DOHH2 (cell line): ENCODE measurements at regions not wholly inside any gene's neighbourhood (a gene's known extent, or its start where the extent isn't known, plus 50 kb on each side); places are given as distances from the start of the nearest gene placed in this dataset.

Experiments
- H3F3A ChIP-seq: fragments of 200-600 bp; sonication (generic), shearing (Covaris generic); 2 replicates; pipeline ENCODE4 v1.6.0; 2016; ENCODE audit warnings: antibody characterized with exemption, mild to moderate bottlenecking; ENCODE audit not compliant: control insufficient read depth, insufficient read depth
- H3K27ac ChIP-seq: fragments of 200-600 bp; sonication (generic); 2 replicates; pipeline ENCODE4 v1.5.1; 2014; ENCODE audit warnings: low read depth, mild to moderate bottlenecking, low read length, moderate library complexity
- H3K27me3 ChIP-seq: fragments of 200-600 bp; sonication (generic); 2 replicates; pipeline ENCODE4 v1.6.1; 2014; ENCODE audit warnings: mild to moderate bottlenecking, low read length, mixed read lengths; ENCODE audit not compliant: control insufficient read depth
- H3K36me3 ChIP-seq: fragments of 200-600 bp; sonication (generic); 2 replicates; pipeline ENCODE4 v1.6.1; 2014; ENCODE audit warnings: mild to moderate bottlenecking, low read length, moderate library complexity, mixed read lengths; ENCODE audit not compliant: control insufficient read depth
- H3K4me1 ChIP-seq: fragments of 200-600 bp; sonication (generic); 2 replicates; pipeline ENCODE4 v1.6.1; 2014; ENCODE audit warnings: mild to moderate bottlenecking, low read length, mixed read lengths; ENCODE audit not compliant: control insufficient read depth
- H3K4me2 ChIP-seq: fragments of 200-600 bp; sonication (generic); 2 replicates; pipeline ENCODE4 v1.6.0; 2014; ENCODE audit warnings: mild to moderate bottlenecking, low read length, moderate library complexity
- H3K4me3 ChIP-seq: fragments of 200-600 bp; sonication (generic); 2 replicates; pipeline ENCODE4 v1.5.1; 2014; ENCODE audit warnings: mild to moderate bottlenecking, low read length, mixed read lengths
- H3K79me2 ChIP-seq: fragments of 200-600 bp; sonication (generic); 2 replicates; pipeline ENCODE4 v1.6.1; 2014; ENCODE audit warnings: mild to moderate bottlenecking, low read length, mixed read lengths; ENCODE audit not compliant: control insufficient read depth
- H3K9me2 ChIP-seq: fragments of 200-600 bp; sonication (generic); replicated peaks from 2 replicates; pipeline ENCODE4 v1.6.1; 2014; ENCODE audit warnings: mild to moderate bottlenecking, low read length, mixed read lengths; ENCODE audit not compliant: control insufficient read depth
- H3K9me3 ChIP-seq: fragments of 200-600 bp; sonication (generic); 2 replicates; pipeline ENCODE4 v1.6.1; 2014; ENCODE audit warnings: antibody characterized with exemption, low read length, mixed read lengths; ENCODE audit not compliant: control insufficient read depth, insufficient read depth
- H4K20me1 ChIP-seq: fragments of 200-600 bp; sonication (generic); 2 replicates; pipeline ENCODE4 v1.6.0; 2014; ENCODE audit warnings: low read depth, mild to moderate bottlenecking, antibody characterized with exemption, low read length, moderate library complexity; ENCODE audit not compliant: control insufficient read depth, insufficient read depth
- EZH2phosphoT487 ChIP-seq: fragments of 200-600 bp; sonication (generic); IDR thresholded peaks from 2 replicates; pipeline ENCODE4 v1.6.1; 2017; ENCODE audit warnings: borderline replicate concordance, mild to moderate bottlenecking, antibody characterized with exemption, low read length, moderate library complexity, mixed read lengths
- TF ChIP-seq, protein P1 (sequence below): fragments of 200-600 bp; sonication (generic); IDR thresholded peaks from one replicate; pipeline ENCODE4 v1.5.1; 2014; ENCODE audit warnings: antibody characterized with exemption, mild to moderate bottlenecking, low read depth, low read length; ENCODE audit not compliant: poor library complexity, severe bottlenecking

DNA sequence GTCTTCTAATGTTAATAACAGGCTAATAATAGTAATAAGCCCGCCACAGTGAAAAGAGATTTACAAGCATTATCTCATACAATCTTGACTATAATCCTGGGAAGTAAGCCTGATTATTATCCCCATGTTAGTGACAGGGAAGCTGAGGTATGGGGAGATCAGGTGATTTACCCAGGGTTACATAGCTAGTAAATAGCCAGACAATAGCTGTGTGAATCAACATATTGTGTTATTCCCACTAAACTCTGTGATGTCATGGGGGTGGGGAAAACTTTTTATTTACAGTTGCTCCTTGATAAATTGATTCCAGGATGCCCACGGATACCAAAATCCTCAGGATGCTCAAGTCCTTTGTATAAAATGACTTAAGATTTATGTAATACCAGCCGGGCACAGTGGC, 181.9 kb downstream of the LMO4 start:
- Histone ChIP-seq H3K9me2 (no peaks in the 10 kb centered on the region), H3K4me1 (no peaks in the 10 kb centered on the region), H3K36me3 (no peaks in the 10 kb centered on the region), H3K27ac (no peak overlapping the region), H3K9me3 (no peaks in the 10 kb centered on the region), H3K27me3 (no peaks in the 10 kb centered on the region), H3K4me2 (no peak overlapping the region), H3K79me2 (no peaks in the 10 kb centered on the region), H3K4me3 (no peak overlapping the region), H4K20me1 (no peaks in the 10 kb centered on the region), H3F3A (no peaks in the 10 kb centered on the region)
- TF ChIP-seq EZH2phosphoT487 = no peak
- TF ChIP-seq, protein P1, sequence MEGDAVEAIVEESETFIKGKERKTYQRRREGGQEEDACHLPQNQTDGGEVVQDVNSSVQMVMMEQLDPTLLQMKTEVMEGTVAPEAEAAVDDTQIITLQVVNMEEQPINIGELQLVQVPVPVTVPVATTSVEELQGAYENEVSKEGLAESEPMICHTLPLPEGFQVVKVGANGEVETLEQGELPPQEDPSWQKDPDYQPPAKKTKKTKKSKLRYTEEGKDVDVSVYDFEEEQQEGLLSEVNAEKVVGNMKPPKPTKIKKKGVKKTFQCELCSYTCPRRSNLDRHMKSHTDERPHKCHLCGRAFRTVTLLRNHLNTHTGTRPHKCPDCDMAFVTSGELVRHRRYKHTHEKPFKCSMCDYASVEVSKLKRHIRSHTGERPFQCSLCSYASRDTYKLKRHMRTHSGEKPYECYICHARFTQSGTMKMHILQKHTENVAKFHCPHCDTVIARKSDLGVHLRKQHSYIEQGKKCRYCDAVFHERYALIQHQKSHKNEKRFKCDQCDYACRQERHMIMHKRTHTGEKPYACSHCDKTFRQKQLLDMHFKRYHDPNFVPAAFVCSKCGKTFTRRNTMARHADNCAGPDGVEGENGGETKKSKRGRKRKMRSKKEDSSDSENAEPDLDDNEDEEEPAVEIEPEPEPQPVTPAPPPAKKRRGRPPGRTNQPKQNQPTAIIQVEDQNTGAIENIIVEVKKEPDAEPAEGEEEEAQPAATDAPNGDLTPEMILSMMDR = no peak

DNA sequence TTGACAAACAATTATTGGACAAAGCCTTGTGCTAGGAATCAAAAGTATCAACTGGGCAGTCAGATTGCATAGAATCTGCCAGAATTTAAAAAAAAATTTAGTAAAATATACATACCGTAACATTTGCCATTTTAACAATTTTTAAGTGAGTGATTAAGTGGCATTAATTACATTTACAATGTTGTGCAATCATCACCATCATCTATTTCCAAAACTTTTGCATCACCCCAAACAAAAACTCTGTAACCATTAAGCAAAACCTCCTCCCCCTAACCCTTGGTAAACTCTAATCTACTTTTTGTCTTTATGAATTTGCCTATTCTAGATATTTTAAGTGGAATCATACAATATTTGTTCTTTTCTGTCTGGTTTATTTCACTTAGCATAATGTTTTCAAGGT, 182.8 kb downstream of the LMO4 start:
- no peak for TF ChIP-seq EZH2phosphoT487
- H3K79me2 ChIP-seq = no peaks in the 10 kb centered on the region
- no peaks in the 10 kb centered on the region for H3F3A ChIP-seq

DNA sequence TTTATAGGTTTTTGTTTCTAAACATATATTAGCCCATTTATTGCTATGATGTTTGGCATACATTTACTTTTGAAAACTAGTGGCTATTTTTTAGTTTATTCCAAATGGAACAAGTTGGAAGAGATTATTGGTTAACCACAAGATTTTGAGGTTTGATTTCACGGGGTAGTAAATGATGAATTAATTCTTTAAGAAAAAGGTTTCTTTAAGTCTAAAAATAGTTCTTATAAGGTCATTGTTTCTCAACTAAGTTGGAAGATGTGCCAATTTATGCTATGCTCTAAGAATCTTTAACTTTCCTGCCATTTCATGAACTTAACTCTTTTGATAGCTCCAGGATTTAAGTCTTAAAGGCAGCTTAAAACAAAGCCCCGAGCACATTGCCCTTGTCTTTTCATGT, 183.8 kb downstream of the LMO4 start:
- H3K4me3 ChIP-seq = no peak overlapping the region
- H3K36me3 ChIP-seq = no peaks in the 10 kb centered on the region
- H3K9me3 ChIP-seq = no peaks in the 10 kb centered on the region
- H4K20me1 ChIP-seq = no peaks in the 10 kb centered on the region
- H3K4me2 ChIP-seq = no peak overlapping the region
- no peaks in the 10 kb centered on the region for H3F3A ChIP-seq
- TF ChIP-seq, protein P1 = no peak
- no peak for TF ChIP-seq EZH2phosphoT487
- no peaks in the 10 kb centered on the region for H3K79me2 ChIP-seq
- no peak overlapping the region for H3K27ac ChIP-seq
- no peaks in the 10 kb centered on the region for H3K9me2 ChIP-seq
- no peaks in the 10 kb centered on the region for H3K27me3 ChIP-seq
- no peaks in the 10 kb centered on the region for H3K4me1 ChIP-seq

More for the DNA sequence above, 182.8 kb downstream of the LMO4 start:
- Histone ChIP-seq H3K4me1 (no peaks in the 10 kb centered on the region), H3K9me3 (no peaks in the 10 kb centered on the region), H3K4me3 (no peak overlapping the region), H3K36me3 (no peaks in the 10 kb centered on the region), H3K27me3 (no peaks in the 10 kb centered on the region), H4K20me1 (no peaks in the 10 kb centered on the region), H3K9me2 (no peaks in the 10 kb centered on the region), H3K27ac (no peak overlapping the region), H3K4me2 (no peak overlapping the region)

DNA sequence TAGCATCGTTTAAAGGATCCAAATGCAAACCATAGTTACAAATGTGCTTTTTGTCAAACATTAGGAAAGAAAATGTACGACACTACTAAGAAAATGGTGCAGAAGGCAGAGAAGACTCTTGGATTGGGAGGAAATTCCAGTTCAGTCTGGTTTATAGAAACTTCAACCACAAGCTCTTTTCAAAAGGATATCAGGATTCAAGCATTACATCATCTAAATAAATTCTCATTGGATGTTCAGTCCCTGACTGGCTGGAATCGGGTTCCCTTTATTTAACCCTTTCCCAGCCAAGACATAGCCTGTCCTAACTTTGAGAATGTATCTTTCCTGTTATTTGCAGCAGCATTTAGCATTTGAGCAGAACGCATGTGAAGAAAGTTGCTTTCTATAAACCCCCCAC, 184.6 kb downstream of the LMO4 start:
- Histone ChIP-seq H3F3A (no peaks in the 10 kb centered on the region), H3K4me1 (no peaks in the 10 kb centered on the region), H3K4me2 (no peak overlapping the region), H3K27ac (no peak overlapping the region), H3K9me3 (no peaks in the 10 kb centered on the region), H4K20me1 (no peaks in the 10 kb centered on the region), H3K36me3 (no peaks in the 10 kb centered on the region), H3K79me2 (no peaks in the 10 kb centered on the region), H3K27me3 (no peaks in the 10 kb centered on the region), H3K9me2 (no peaks in the 10 kb centered on the region), H3K4me3 (no peak overlapping the region)
- TF ChIP-seq EZH2phosphoT487 = no peak
- TF ChIP-seq, protein P1 = no peak
